OCI-LY7 (cell line): ENCODE measurements at regions not wholly inside any gene's neighbourhood (a gene's known extent, or its start where the extent isn't known, plus 50 kb on each side); places are given as distances from the start of the nearest gene placed in this dataset.

Experiments
- BruUV-seq: library from RNA; stranded (reverse); fragments of 400-500 nt; replicated peaks from 2 replicates; lab custom pipeline; 2021; lab: Mats Ljungman, UMichigan
- CTCF ChIA-PET: fragments of 300-600 bp; sonication (Branson Sonifier 250); formaldehyde crosslinking; loops from one replicate; lab custom pipeline; 2022; ENCODE audit warnings: antibody characterized with exemption; ENCODE audit not compliant: unreplicated experiment; lab: Charles Lee
- POLR2A ChIA-PET: fragments of 300-600 bp; sonication (Branson Sonifier 250); formaldehyde crosslinking; loops from one replicate; lab custom pipeline; 2022; ENCODE audit warnings: antibody characterized with exemption; lab: Charles Lee
- DNase-seq: peaks from one replicate; pipeline ENCODE4 v3.0.0-alpha.2; 2015; ENCODE audit warnings: low spot score
- H2AFZ ChIP-seq: fragments of 200-600 bp; sonication (generic), shearing (Covaris generic); 2 replicates; pipeline ENCODE4 v1.6.1; 2014; ENCODE audit warnings: mild to moderate bottlenecking, antibody characterized with exemption, low read length, moderate library complexity
- H3K27ac ChIP-seq: fragments of 200-600 bp; sonication (generic); 2 replicates; pipeline ENCODE4 v1.5.1; 2014; ENCODE audit warnings: mixed run types, low read depth, mild to moderate bottlenecking, moderate library complexity, low read length, inconsistent platforms; ENCODE audit not compliant: poor library complexity, severe bottlenecking
- H3K36me3 ChIP-seq: fragments of 200-600 bp; sonication (generic); 2 replicates; pipeline ENCODE4 v1.6.1; 2014; ENCODE audit warnings: mild to moderate bottlenecking, antibody characterized with exemption, low read length, moderate library complexity, mixed read lengths; ENCODE audit not compliant: insufficient read depth
- H3K4me1 ChIP-seq: fragments of 200-600 bp; sonication (generic); 2 replicates; pipeline ENCODE4 v1.5.1; 2014; ENCODE audit warnings: mild to moderate bottlenecking, low read length; ENCODE audit not compliant: insufficient read depth, poor library complexity, severe bottlenecking
- H3K4me2 ChIP-seq: fragments of 200-600 bp; sonication (generic); 2 replicates; pipeline ENCODE4 v1.6.1; 2014; ENCODE audit warnings: mild to moderate bottlenecking, low read length
- H3K4me3 ChIP-seq: fragments of 200-600 bp; sonication (generic); 2 replicates; pipeline ENCODE4 v1.5.1; 2014; ENCODE audit warnings: mild to moderate bottlenecking, low read depth, low read length; ENCODE audit not compliant: poor library complexity, severe bottlenecking
- H3K79me2 ChIP-seq: fragments of 200-600 bp; sonication (generic); 2 replicates; pipeline ENCODE4 v1.6.1; 2016; ENCODE audit warnings: low read depth, mild to moderate bottlenecking, low read length, moderate library complexity, mixed read lengths; ENCODE audit not compliant: insufficient read depth
- H3K9me2 ChIP-seq: fragments of 200-600 bp; sonication (generic); 2 replicates; pipeline ENCODE4 v1.6.1; 2016; ENCODE audit warnings: mild to moderate bottlenecking, low read length, mixed read lengths; ENCODE audit not compliant: insufficient read depth
- H3K9me3 ChIP-seq: fragments of 200-600 bp; sonication (generic); 2 replicates; pipeline ENCODE4 v1.6.1; 2014; ENCODE audit warnings: mild to moderate bottlenecking, mixed run types, low read length, mixed read lengths
- H4K20me1 ChIP-seq: fragments of 200-600 bp; sonication (generic); 2 replicates; pipeline ENCODE4 v1.6.1; 2014; ENCODE audit warnings: mild to moderate bottlenecking, antibody characterized with exemption, low read length, moderate library complexity, mixed read lengths; ENCODE audit not compliant: insufficient read depth
- CTCF ChIP-seq: fragments of 200-600 bp; sonication (generic); conservative IDR thresholded peaks from 2 replicates; pipeline ENCODE4 v1.5.1; 2014; ENCODE audit warnings: mild to moderate bottlenecking, antibody characterized with exemption, low read length, moderate library complexity, mixed read lengths
- EZH2phosphoT487 ChIP-seq: fragments of 200-600 bp; sonication (generic); IDR thresholded peaks from 2 replicates; pipeline ENCODE4 v1.6.1; 2018; ENCODE audit warnings: low read depth, borderline replicate concordance, mild to moderate bottlenecking, mixed run types, antibody characterized with exemption, low read length, moderate library complexity, mixed read lengths
- intact Hi-C: fragments of 100-400 bp; cut with micrococcal nuclease; formaldehyde crosslinking; loops from one replicate; pipeline ENCODE4 v1.10.0; 2022; ENCODE audit not compliant: unreplicated experiment

GRCh38 chr10:8278099-8278498 is 223.6 kb downstream of the GATA3 start:
- no peak for DNase-seq
- H3K4me2 ChIP-seq = no peak overlapping the region
- ChIA-PET CTCF (no interaction called here), POLR2A (interaction anchor here (1.0 kb wide), 1 partner anchor 17 kb away, joined by 4 read pairs; no protein-coding TSS in a partner anchor)
- no TSS peak for BruUV-seq
- no peaks in the 10 kb centered on the region for H3K4me1 ChIP-seq
- intact Hi-C loops = no loop called here
- TF ChIP-seq EZH2phosphoT487 (no peak), CTCF (no peak)
- H4K20me1 ChIP-seq = no peaks in the 10 kb centered on the region
- no peaks in the 10 kb centered on the region for H3K9me3 ChIP-seq
- no peaks in the 10 kb centered on the region for H3K79me2 ChIP-seq
- H2AFZ ChIP-seq = no peak overlapping the region
- H3K36me3 ChIP-seq = no peaks in the 10 kb centered on the region
- no peak overlapping the region for H3K4me3 ChIP-seq
- no peaks in the 10 kb centered on the region for H3K9me2 ChIP-seq
- no peak overlapping the region for H3K27ac ChIP-seq

GRCh38 chr10:8279598-8279997 is 225.1 kb downstream of the GATA3 start:
- Histone ChIP-seq H3K4me1 (no peaks in the 10 kb centered on the region), H4K20me1 (no peaks in the 10 kb centered on the region), H3K79me2 (no peaks in the 10 kb centered on the region), H3K9me2 (no peaks in the 10 kb centered on the region), H3K4me3 (no peak overlapping the region), H3K36me3 (no peaks in the 10 kb centered on the region), H3K27ac (no peak overlapping the region), H3K9me3 (no peaks in the 10 kb centered on the region), H3K4me2 (no peak overlapping the region), H2AFZ (no peak overlapping the region)
- TF ChIP-seq CTCF (no peak), EZH2phosphoT487 (no peak)
- intact Hi-C loops = no loop called here
- BruUV-seq = no TSS peak
- ChIA-PET POLR2A (no interaction called here), CTCF (no interaction called here)
- no peak for DNase-seq

- no peak overlapping the region for H3K4me2 ChIP-seq
- ChIA-PET CTCF (no interaction called here), POLR2A (no interaction called here)
- H3K79me2 ChIP-seq = no peaks in the 10 kb centered on the region
- intact Hi-C loops = no loop called here
- no peaks in the 10 kb centered on the region for H3K9me2 ChIP-seq
- no peak overlapping the region for H2AFZ ChIP-seq
- H3K27ac ChIP-seq = no peak overlapping the region
- no TSS peak for BruUV-seq
- no peak overlapping the region for H3K4me3 ChIP-seq
- no peaks in the 10 kb centered on the region for H3K4me1 ChIP-seq
- no peaks in the 10 kb centered on the region for H3K36me3 ChIP-seq
- H4K20me1 ChIP-seq = no peaks in the 10 kb centered on the region
- no peak for DNase-seq
- TF ChIP-seq CTCF (no peak), EZH2phosphoT487 (no peak)
- H3K9me3 ChIP-seq = no peaks in the 10 kb centered on the region
Observed at GRCh38 chr10:8280946-8281345, 226.5 kb downstream of the GATA3 start.
